Activated T-helper 1 cell treated with anti-CD3 and anti-CD28 coated beads, Interleukin-12 subunit alpha, Interleukin-12 subunit beta, Interleukin-2, Interleukin-4 antibody, amounts not matched to agents 30 ng/mL and 10 ng/mL and 1 ng/mL, durations not matched to agents 14 hours and 24 hours and 36 hours (primary cell): ENCODE measurements at regions not wholly inside any gene's neighbourhood (a gene's known extent, or its start where the extent isn't known, plus 50 kb on each side); places are given as distances from the start of the nearest gene placed in this dataset.
A peak's percentile ranks its signal among the peaks of the same experiment; 100 is the strongest.

Experiments
- DNase-seq: peaks from one replicate; pipeline ENCODE4 v3.0.0; 2021; ENCODE audit warnings: low spot score
- H3K27ac Mint-ChIP-seq: one replicate; pipeline ENCODE4 v1.8.0; 2021; ENCODE audit warnings: mild to moderate bottlenecking, mixed read lengths
- H3K27me3 Mint-ChIP-seq: one replicate; pipeline ENCODE4 v1.8.0; 2022; ENCODE audit warnings: mild to moderate bottlenecking, moderate library complexity, mixed read lengths; ENCODE audit not compliant: insufficient read depth
- H3K36me3 Mint-ChIP-seq: one replicate; pipeline ENCODE4 v1.8.0; 2021; ENCODE audit warnings: low read depth, mixed read lengths
- H3K4me1 Mint-ChIP-seq: one replicate; pipeline ENCODE4 v1.8.0; 2021; ENCODE audit warnings: low read depth, mixed read lengths
- H3K4me3 Mint-ChIP-seq: one replicate; pipeline ENCODE4 v1.8.0; 2021; ENCODE audit warnings: mild to moderate bottlenecking, moderate library complexity, mixed read lengths
- H3K9me3 Mint-ChIP-seq: one replicate; pipeline ENCODE4 v1.8.0; 2021; ENCODE audit warnings: mixed read lengths
- intact Hi-C: fragments of 100-400 bp; cut with micrococcal nuclease; formaldehyde crosslinking; loops from one replicate; pipeline ENCODE4 v1.15.1; 2024

GRCh38 chr11:95566211-95566610, 223.4 kb downstream of the FAM76B start:
- H3K36me3 Mint-ChIP-seq: peaks cover 4% of the 10 kb centered on the region
- no peaks in the 10 kb centered on the region for H3K27me3 Mint-ChIP-seq
- H3K9me3 Mint-ChIP-seq: peaks cover 26% of the 10 kb centered on the region
- H3K4me1 Mint-ChIP-seq: peaks cover 40% of the 10 kb centered on the region
- no peak overlapping the region for H3K27ac Mint-ChIP-seq
- H3K4me3 Mint-ChIP-seq: no peak overlapping the region
- DNase-seq: no peak
- intact Hi-C loops: no loop called here

GRCh38 chr11:95565724-95566141, 223.8 kb downstream of the FAM76B start:
- Mint-ChIP-seq H3K27ac (no peak overlapping the region), H3K4me3 (no peak overlapping the region), H3K27me3 (no peaks in the 10 kb centered on the region), H3K4me1 (peaks cover 38% of the 10 kb centered on the region), H3K9me3 (peaks cover 23% of the 10 kb centered on the region), H3K36me3 (peaks cover 3% of the 10 kb centered on the region)
- intact Hi-C loops: no loop called here
- no peak for DNase-seq

- H3K27ac Mint-ChIP-seq: peak overlapping the region; percentile 64
- H3K36me3 Mint-ChIP-seq: peaks cover 5% of the 10 kb centered on the region
- no peak for DNase-seq
- H3K4me1 Mint-ChIP-seq: peaks cover 38% of the 10 kb centered on the region
- no peaks in the 10 kb centered on the region for H3K27me3 Mint-ChIP-seq
- H3K9me3 Mint-ChIP-seq: peaks cover 14% of the 10 kb centered on the region
- intact Hi-C loops: loop anchor here (1.0 kb wide), 2 partner anchors 8 to 20 kb away; no protein-coding TSS in a partner anchor
- H3K4me3 Mint-ChIP-seq: no peak overlapping the region
These were observed 225.7 kb downstream of the FAM76B start for GRCh38 chr11:95563859-95564258.

GRCh38 chr11:95563173-95563572, 226.4 kb downstream of the FAM76B start:
- Mint-ChIP-seq H3K9me3 (peaks cover 12% of the 10 kb centered on the region), H3K4me1 (peaks cover 45% of the 10 kb centered on the region), H3K27ac (peak overlapping the region; percentile 7), H3K4me3 (no peak overlapping the region), H3K27me3 (no peaks in the 10 kb centered on the region), H3K36me3 (peaks cover 5% of the 10 kb centered on the region)
- no peak for DNase-seq
- intact Hi-C loops: no loop called here

GRCh38 chr11:95562196-95562921, 227.2 kb downstream of the FAM76B start:
- Mint-ChIP-seq H3K4me3 (no peak overlapping the region), H3K27me3 (no peaks in the 10 kb centered on the region), H3K27ac (peak overlapping the region; percentile 76), H3K9me3 (peaks cover 12% of the 10 kb centered on the region), H3K4me1 (peaks cover 53% of the 10 kb centered on the region), H3K36me3 (peaks cover 5% of the 10 kb centered on the region)
- DNase-seq: no peak
- intact Hi-C loops: no loop called here

- no peaks in the 10 kb centered on the region for H3K27me3 Mint-ChIP-seq
- peaks cover 17% of the 10 kb centered on the region for H3K9me3 Mint-ChIP-seq
- intact Hi-C loops: loop anchor here (5.0 kb wide), 2 partner anchors 202 to 478 kb away; no protein-coding TSS in a partner anchor
- peaks cover 76% of the 10 kb centered on the region for H3K4me1 Mint-ChIP-seq
- DNase-seq: no peak
- peaks cover 9% of the 10 kb centered on the region for H3K36me3 Mint-ChIP-seq
- no peak overlapping the region for H3K4me3 Mint-ChIP-seq
- no peak overlapping the region for H3K27ac Mint-ChIP-seq
These were observed 229.7 kb downstream of the FAM76B start for GRCh38 chr11:95559899-95560298.

GRCh38 chr11:95557376-95557775, 232.2 kb downstream of the FAM76B start:
- DNase-seq: no peak
- Mint-ChIP-seq H3K27ac (peak overlapping the region; percentile 86), H3K4me3 (peak overlapping the region; percentile 38), H3K36me3 (peaks cover 9% of the 10 kb centered on the region), H3K4me1 (peaks cover 61% of the 10 kb centered on the region), H3K27me3 (no peaks in the 10 kb centered on the region), H3K9me3 (peaks cover 14% of the 10 kb centered on the region)
- intact Hi-C loops: loop anchor here (1.0 to 5.0 kb wide), 6 partner anchors 21 to 475 kb away; no protein-coding TSS in a partner anchor

GRCh38 chr11:95556342-95557163, 233.0 kb downstream of the FAM76B start:
- Mint-ChIP-seq H3K36me3 (peaks cover 9% of the 10 kb centered on the region), H3K27me3 (no peaks in the 10 kb centered on the region), H3K9me3 (peaks cover 11% of the 10 kb centered on the region), H3K27ac (peak overlapping the region; percentile 86), H3K4me3 (peak overlapping the region; percentile 38), H3K4me1 (peaks cover 55% of the 10 kb centered on the region)
- peak; percentile 6 for DNase-seq
- intact Hi-C loops: loop anchor here (1.0 to 5.0 kb wide), 19 partner anchors 8 to 474 kb away; partner anchors contain the start of gene SESN3

GRCh38 chr11:95556011-95556341, 233.6 kb downstream of the FAM76B start:
- Mint-ChIP-seq H3K4me1 (peaks cover 54% of the 10 kb centered on the region), H3K27ac (peak overlapping the region; percentile 86), H3K27me3 (no peaks in the 10 kb centered on the region), H3K4me3 (peak overlapping the region; percentile 10), H3K36me3 (peaks cover 9% of the 10 kb centered on the region), H3K9me3 (peaks cover 16% of the 10 kb centered on the region)
- intact Hi-C loops: loop anchor here (1.0 to 5.0 kb wide), 18 partner anchors 8 to 474 kb away; partner anchors contain the start of gene SESN3
- DNase-seq: no peak

- Mint-ChIP-seq H3K9me3 (peaks cover 20% of the 10 kb centered on the region), H3K36me3 (peaks cover 10% of the 10 kb centered on the region), H3K27ac (no peak overlapping the region), H3K4me3 (no peak overlapping the region), H3K4me1 (peaks cover 56% of the 10 kb centered on the region), H3K27me3 (no peaks in the 10 kb centered on the region)
- intact Hi-C loops: loop anchor here (5.0 kb wide), 2 partner anchors 207 to 473 kb away; no protein-coding TSS in a partner anchor
- no peak for DNase-seq
These were observed 234.7 kb downstream of the FAM76B start for GRCh38 chr11:95554911-95555310.

GRCh38 chr11:95549301-95549700, 240.3 kb downstream of the FAM76B start:
- intact Hi-C loops: no loop called here
- no peak for DNase-seq
- Mint-ChIP-seq H3K27ac (no peak overlapping the region), H3K4me3 (no peak overlapping the region), H3K4me1 (peaks cover 27% of the 10 kb centered on the region), H3K27me3 (no peaks in the 10 kb centered on the region), H3K36me3 (peaks cover 4% of the 10 kb centered on the region), H3K9me3 (peaks cover 9% of the 10 kb centered on the region)

GRCh38 chr11:95548416-95548815, 241.2 kb downstream of the FAM76B start:
- Mint-ChIP-seq H3K4me1 (peaks cover 29% of the 10 kb centered on the region), H3K36me3 (peaks cover 4% of the 10 kb centered on the region), H3K9me3 (peaks cover 9% of the 10 kb centered on the region), H3K27me3 (no peaks in the 10 kb centered on the region), H3K27ac (no peak overlapping the region), H3K4me3 (no peak overlapping the region)
- DNase-seq: no peak
- intact Hi-C loops: no loop called here

- peaks cover 4% of the 10 kb centered on the region for H3K36me3 Mint-ChIP-seq
- DNase-seq: no peak
- intact Hi-C loops: no loop called here
- peaks cover 9% of the 10 kb centered on the region for H3K9me3 Mint-ChIP-seq
- no peak overlapping the region for H3K27ac Mint-ChIP-seq
- no peak overlapping the region for H3K4me3 Mint-ChIP-seq
- peaks cover 29% of the 10 kb centered on the region for H3K4me1 Mint-ChIP-seq
- H3K27me3 Mint-ChIP-seq: no peaks in the 10 kb centered on the region
These were observed 241.6 kb downstream of the FAM76B start for GRCh38 chr11:95547976-95548375.
